NCI-H1694 treated with DMSO at 0.1 percent for 48 hours (cell line): ENCODE measurements at regions not wholly inside any gene's neighbourhood (a gene's known extent, or its start where the extent isn't known, plus 50 kb on each side); places are given as distances from the start of the nearest gene placed in this dataset.

ENCODE experiments used
- DNase-seq: peaks from one replicate; lab custom pipeline; 2025; lab: John Stamatoyannopoulos, UW

- DNase-seq = no peak
Measured at GRCh38 chr19:27773318-27774094, 1439.4 kb downstream of the UQCRFS1 start.

GRCh38 chr19:27772059-27772458, 1440.9 kb downstream of the UQCRFS1 start:
- no peak for DNase-seq

- no peak for DNase-seq
Measured at GRCh38 chr19:27770095-27770494, 1442.9 kb downstream of the UQCRFS1 start.

- DNase-seq = no peak
Measured at GRCh38 chr19:27767234-27767633, 1445.7 kb downstream of the UQCRFS1 start.

- DNase-seq = no peak
Measured at GRCh38 chr19:27765912-27766725, 1446.8 kb downstream of the UQCRFS1 start.

- DNase-seq = no peak
Measured at GRCh38 chr19:27765397-27765796, 1447.6 kb downstream of the UQCRFS1 start.

- no peak for DNase-seq
Measured at GRCh38 chr19:27764186-27764804, 1448.7 kb downstream of the UQCRFS1 start.

- no peak for DNase-seq
Measured at GRCh38 chr19:27762933-27763332, 1450.0 kb downstream of the UQCRFS1 start.

- no peak for DNase-seq
Measured at GRCh38 chr19:27759896-27760295, 1453.1 kb downstream of the UQCRFS1 start.

- no peak for DNase-seq
Measured at GRCh38 chr19:27758626-27759505, 1454.1 kb downstream of the UQCRFS1 start.

GRCh38 chr19:27754700-27755099, 1458.3 kb downstream of the UQCRFS1 start:
- no peak for DNase-seq

- no peak for DNase-seq
Measured at GRCh38 chr19:27753622-27754021, 1459.3 kb downstream of the UQCRFS1 start.

- DNase-seq = no peak
Measured at GRCh38 chr19:27752530-27753184, 1460.3 kb downstream of the UQCRFS1 start.

- no peak for DNase-seq
Measured at GRCh38 chr19:27751044-27751391, 1461.9 kb downstream of the UQCRFS1 start.

- no peak for DNase-seq
Measured at GRCh38 chr19:27750391-27751043, 1462.4 kb downstream of the UQCRFS1 start.

- DNase-seq = no peak
Measured at GRCh38 chr19:27748551-27749152, 1464.3 kb downstream of the UQCRFS1 start.

GRCh38 chr19:27746691-27747380, 1466.1 kb downstream of the UQCRFS1 start:
- DNase-seq = no peak

- DNase-seq = no peak
Measured at GRCh38 chr19:27745978-27746542, 1466.9 kb downstream of the UQCRFS1 start.
